Lower leg skin (tissue), 3 donors: ENCODE measurements at regions not wholly inside any gene's neighbourhood (a gene's known extent, or its start where the extent isn't known, plus 50 kb on each side); places are given as distances from the start of the nearest gene placed in this dataset.

Source experiments
- CTCF ChIP-seq, 3 donors: fragments of 450-650 bp; IDR thresholded peaks; one replicate each; pipeline ENCODE4 v1.5.1; 2016; ENCODE audit warnings: antibody characterized with exemption in 3 of 3, mild to moderate bottlenecking in 3 of 3, moderate library complexity in 2 of 3
- POLR2A ChIP-seq, 2 donors: fragments of 450-650 bp; IDR thresholded peaks; one replicate each; pipeline ENCODE4 v1.6.1; 2016 to 2017; ENCODE audit warnings: antibody characterized with exemption in 2 of 2, mild to moderate bottlenecking in 1 of 2, moderate library complexity in 1 of 2

- no peak for TF ChIP-seq CTCF (IDR thresholded peaks at IDR 0.05)
- TF ChIP-seq POLR2A (IDR thresholded peaks at IDR 0.05) = no peak
Measured at GRCh38 chr1:199682081-199682480, 345.4 kb upstream of the NR5A2 start.
